ENCODE measurements at regions not wholly inside any gene's neighbourhood (a gene's known extent, or its start where the extent isn't known, plus 50 kb on each side); places are given as distances from the start of the nearest gene placed in this dataset.

- no peak for TF ChIP-seq RERE (CRISPR knock-in tag; IDR thresholded peaks at IDR 0.05; ENCODE audit: borderline replicate concordance)
Observed at GRCh38 chr2:163122257-163122656, 283.7 kb upstream of the KCNH7 start (continued).

- Histone ChIP-seq H3K4me2 (ENCODE audit: insufficient read depth, low read length) (no peak overlapping the region), H3K79me2 (ENCODE audit: control insufficient read depth, insufficient read depth, low read length) (no peaks in the 10 kb centered on the region), H3K9me3 (replicated peaks; ENCODE audit: control insufficient read depth, insufficient read depth, low read depth, low read length) (no peaks in the 10 kb centered on the region), H4K20me1 (replicated peaks; ENCODE audit: control insufficient read depth, insufficient read depth, low read length) (no peaks in the 10 kb centered on the region), H3K9ac (ENCODE audit: insufficient read depth in 1 of 2, low read depth in 2 of 2, low read length in 2 of 2) (no peak overlapping the region), H3K4me3 (no peak overlapping the region), H3K9me1 (ENCODE audit: control insufficient read depth, insufficient read depth, low read length) (no peaks in the 10 kb centered on the region), H2AFZ (ENCODE audit: low read depth, low read length) (no peak overlapping the region), H3K36me3 (ENCODE audit: control insufficient read depth, insufficient read depth, low read length) (no peaks in the 10 kb centered on the region), H3K27ac (ENCODE audit: extremely low read depth, low read depth, low read length) (no peak overlapping the region), H3K4me1 (replicated peaks in 1 of 2; ENCODE audit: control insufficient read depth in 2 of 2, insufficient read depth in 2 of 2, low read length in 2 of 2) (no peaks in the 10 kb centered on the region), H3K27me3 (ENCODE audit: control insufficient read depth in 2 of 2, insufficient read depth in 2 of 2, low read length in 2 of 2) (no peaks in the 10 kb centered on the region)
- FAIRE-seq (no peak), DNase-seq (ENCODE audit: extremely low read depth in 1 of 4, low spot score in 3 of 4) (no peak), ATAC-seq (no peak)
- POLR2A ChIA-PET: no interaction called here
- WGBS (ENCODE audit: insufficient coverage, low coverage, missing lambda C conversion rate): 3% methylated on average over 5 of the region's 5 CpGs
- in situ Hi-C loops (cut with MboI): no loop called here
- CTCF ChIA-PET (ENCODE audit: low intra/inter-chr PET ratio): no interaction called here
- intact Hi-C loops (cut with micrococcal nuclease): no loop called here
- TF ChIP-seq FOXJ3 (CRISPR knock-in tag; IDR thresholded peaks at IDR 0.05) (no peak), FOXA1 (IDR thresholded peaks at IDR 0.05; ENCODE audit: borderline replicate concordance) (no peak), BCL6 (CRISPR knock-in tag; IDR thresholded peaks at IDR 0.05) (no peak), NFE2 (IDR thresholded peaks at IDR 0.05; ENCODE audit: low read depth) (no peak), GABPB1 (CRISPR knock-in tag; IDR thresholded peaks at IDR 0.05) (no peak), ZNF436 (CRISPR knock-in tag; IDR thresholded peaks at IDR 0.05) (no peak)
- BruUV-seq (replicated peaks): no TSS peak
Observed at GRCh38 chr2:163121483-163121882, 282.9 kb upstream of the KCNH7 start.
